HepG2 (cell line): ENCODE measurements at regions not wholly inside any gene's neighbourhood (a gene's known extent, or its start where the extent isn't known, plus 50 kb on each side); places are given as distances from the start of the nearest gene placed in this dataset.

ENCODE experiments used
- ATAC-seq: fragments of 200-7000 bp; cut with Tn5 transposase; 3 replicates; pipeline ENCODE4 v1.9.1; 2020; ENCODE audit warnings: mild to moderate bottlenecking, moderate library complexity
- BruUV-seq: library from RNA; stranded (reverse); fragments of 400-500 nt; replicated peaks from 2 replicates; lab custom pipeline; 2021; lab: Mats Ljungman, UMichigan
- CTCF ChIA-PET: fragments of 300-600 bp; formaldehyde crosslinking; extraction: SDS; loops from one replicate; lab custom pipeline; 2021; ENCODE audit warnings: low total read pairs, inconsistent platforms, low intra/inter-chr PET ratio; lab: Yijun Ruan, JAX
- POLR2A ChIA-PET: fragments of 350-600 bp; sonication (Branson Sonifier 250); formaldehyde crosslinking; loops from one replicate; lab custom pipeline; 2020; ENCODE audit warnings: antibody characterized with exemption, inconsistent platforms; lab: Yijun Ruan, JAX
- DNase-seq: peaks from one replicate; pipeline ENCODE4 v3.0.0-alpha.2; 2015; ENCODE audit warnings: low spot score
- FAIRE-seq: peaks from 3 replicates; lab custom pipeline; 2011; peaks lifted over from hg19 to GRCh38; lab: Jason Lieb, UNC
- H2AFZ ChIP-seq: one replicate; pipeline ENCODE4 v1.6.1; 2011; ENCODE audit warnings: low read length, inconsistent platforms
- H3K27ac ChIP-seq: fragments of 300-600 bp; 3 replicates; pipeline ENCODE4 v1.8.0; 2011; ENCODE audit warnings: mixed run types, mild to moderate bottlenecking, mixed read lengths, low read length, inconsistent platforms; ENCODE audit not compliant: insufficient read depth; ENCODE audit errors: extremely low read length
- H3K27me3 ChIP-seq, 2 experiments: fragments of 200-600 bp in 1 of 2; 2 replicates in 1 of 2; 3 replicates in 1 of 2; pipeline versions ENCODE4 v1.6.0 to v1.8.0; 2011; ENCODE audit warnings: low read length in 2 of 2, mild to moderate bottlenecking in 2 of 2, moderate library complexity in 2 of 2, inconsistent platforms in 1 of 2; ENCODE audit not compliant: insufficient read depth in 2 of 2, control insufficient read depth in 1 of 2
- H3K36me3 ChIP-seq, 2 experiments: fragments of 200-600 bp in 1 of 2; replicated peaks in 1 of 2; 2 replicates in 1 of 2; 3 replicates in 1 of 2; pipeline versions ENCODE4 v1.5.1 to v1.8.0; 2011; ENCODE audit warnings: low read length in 2 of 2, inconsistent platforms in 1 of 2; ENCODE audit not compliant: insufficient read depth in 2 of 2, control insufficient read depth in 1 of 2
- H3K4me1 ChIP-seq: 2 replicates; pipeline ENCODE4 v1.5.1; 2012; ENCODE audit warnings: low read length, inconsistent platforms; ENCODE audit not compliant: insufficient read depth
- H3K4me2 ChIP-seq: 2 replicates; pipeline ENCODE4 v1.6.0; 2011; ENCODE audit warnings: low read depth, low read length, inconsistent platforms
- H3K4me3 ChIP-seq, 3 experiments: fragments of 200-600 bp in 1 of 3; sonication (generic), shearing (Covaris generic) in 1 of 3; replicated peaks in 1 of 3; 2 replicates each; pipeline ENCODE4 v1.5.1; 2011 to 2016; ENCODE audit warnings: low read length in 3 of 3, inconsistent platforms in 2 of 3, low read depth in 2 of 3, mild to moderate bottlenecking in 2 of 3, control low read depth in 1 of 3, mixed read lengths in 1 of 3; ENCODE audit not compliant: insufficient read depth in 1 of 3
- H3K79me2 ChIP-seq: one replicate; pipeline ENCODE4 v1.6.1; 2011; ENCODE audit warnings: low read length, inconsistent platforms; ENCODE audit not compliant: insufficient read depth
- H3K9ac ChIP-seq: 2 replicates; pipeline ENCODE4 v1.6.0; 2011; ENCODE audit warnings: mild to moderate bottlenecking, low read depth, low read length, inconsistent platforms; ENCODE audit not compliant: insufficient read depth
- H3K9me3 ChIP-seq: 2 replicates; pipeline ENCODE4 v1.5.1; 2012; ENCODE audit warnings: mild to moderate bottlenecking, low read length
- H4K20me1 ChIP-seq: 2 replicates; pipeline ENCODE4 v1.6.0; 2011; ENCODE audit warnings: inconsistent platforms, mild to moderate bottlenecking, low read length, moderate library complexity; ENCODE audit not compliant: insufficient read depth
- BRD4 ChIP-seq: sonication (generic); formaldehyde crosslinking; IDR thresholded peaks from 2 replicates; pipeline ENCODE4 v1.4.0; 2020; ENCODE audit warnings: missing genetic modification reagents
- DRAP1 ChIP-seq: IDR thresholded peaks from 2 replicates; pipeline ENCODE4 v1.6.1; 2016; ENCODE audit warnings: missing genetic modification reagents, missing compliant biosample characterization
- ELK4 ChIP-seq: sonication (generic); formaldehyde crosslinking; IDR thresholded peaks from 2 replicates; pipeline ENCODE4 v1.9.0; 2021; ENCODE audit warnings: missing genetic modification reagents, borderline replicate concordance
- FUBP1 ChIP-seq: sonication (generic); formaldehyde crosslinking; IDR thresholded peaks from 2 replicates; pipeline ENCODE4 v1.5.1; 2020; ENCODE audit warnings: missing genetic modification reagents, mild to moderate bottlenecking, borderline replicate concordance
- NR2F1 ChIP-seq, 2 experiments: fragments of 450-650 bp in 1 of 2; formaldehyde crosslinking in 1 of 2; IDR thresholded peaks; 2 replicates each; pipeline versions ENCODE4 v1.5.0 to v1.6.1; 2016 to 2020; ENCODE audit warnings: mild to moderate bottlenecking in 1 of 2, missing compliant biosample characterization in 1 of 2, missing genetic modification reagents in 1 of 2, moderate library complexity in 1 of 2
- ZEB1 ChIP-seq: IDR thresholded peaks from 2 replicates; pipeline ENCODE4 v1.6.1; 2012; ENCODE audit warnings: mild to moderate bottlenecking, low read depth, inconsistent platforms; ENCODE audit not compliant: insufficient replicate concordance
- ZGPAT ChIP-seq: IDR thresholded peaks from 2 replicates; pipeline ENCODE4 v1.6.1; 2016; ENCODE audit warnings: mild to moderate bottlenecking
- ZNF703 ChIP-seq: sonication (generic); formaldehyde crosslinking; IDR thresholded peaks from 2 replicates; pipeline ENCODE4 v1.5.1; 2020; ENCODE audit warnings: missing genetic modification reagents, mild to moderate bottlenecking, moderate library complexity, borderline replicate concordance
- ZNF710 ChIP-seq: sonication (generic); formaldehyde crosslinking; IDR thresholded peaks from 2 replicates; pipeline ENCODE4 v1.5.0; 2020; ENCODE audit warnings: mild to moderate bottlenecking, missing genetic modification reagents, borderline replicate concordance
- ZNF775 ChIP-seq: sonication (generic); formaldehyde crosslinking; IDR thresholded peaks from 2 replicates; pipeline ENCODE4 v1.4.0; 2020; ENCODE audit warnings: missing genetic modification reagents, mild to moderate bottlenecking, moderate library complexity, borderline replicate concordance
- ZSCAN21 ChIP-seq: sonication (generic); formaldehyde crosslinking; IDR thresholded peaks from 2 replicates; pipeline ENCODE4 v1.8.0; 2022; ENCODE audit warnings: mild to moderate bottlenecking, missing genetic modification reagents, moderate library complexity, borderline replicate concordance
- WGBS: methylation state at CpG from one replicate; pipeline ENCODE4 v1.1.6; 2017; ENCODE audit warnings: low lambda C conversion rate; 5-methylcytosine and 5-hydroxymethylcytosine counted together
- in situ Hi-C: cut with HindIII; loops from 2 replicates; pipeline ENCODE4 v1.10.0; 2017; ENCODE audit warnings: low pct_unique_long_range_greater_than_20kb; ENCODE audit not compliant: extremely low pct_ligation_motif_present
- intact Hi-C: fragments of 100-400 bp; cut with micrococcal nuclease; formaldehyde crosslinking; loops from one replicate; pipeline ENCODE4 v1.10.0; 2022; ENCODE audit not compliant: unreplicated experiment

- Histone ChIP-seq H4K20me1 (no peaks in the 10 kb centered on the region), H3K4me3 (no peak overlapping the region), H3K9me3 (peaks cover 2% of the 10 kb centered on the region; the same call in 1 of the 2 replicates), H3K4me1 (no peaks in the 10 kb centered on the region), H3K9ac (no peak overlapping the region), H3K4me2 (no peak overlapping the region), H2AFZ (no peak overlapping the region), H3K36me3 (no peaks in the 10 kb centered on the region), H3K27ac (no peak overlapping the region), H3K27me3 (no peaks in the 10 kb centered on the region), H3K79me2 (no peaks in the 10 kb centered on the region)
- CTCF ChIA-PET, result no interaction called here
- BruUV-seq, result no TSS peak
- no peak for DNase-seq
- POLR2A ChIA-PET, result no interaction called here
- FAIRE-seq, result no peak
- WGBS, result 48% methylated on average over 4 of the region's 4 CpGs
- in situ Hi-C loops, result no loop called here
- ATAC-seq, result no peak
- intact Hi-C loops, result no loop called here
- TF ChIP-seq BRD4 (no peak), FUBP1 (CRISPR knock-in tag) (no peak), ZNF710 (CRISPR knock-in tag) (no peak), ZEB1 (no peak), NR2F1 (CRISPR knock-in tag; IDR thresholded peaks at IDR 0.05) (no peak), ZGPAT (CRISPR knock-in tag) (no peak), ZSCAN21 (CRISPR knock-in tag) (no peak), ZNF775 (CRISPR knock-in tag) (no peak), DRAP1 (CRISPR knock-in tag) (no peak), ZNF703 (no peak), ELK4 (CRISPR knock-in tag) (no peak)
These were observed 134.2 kb upstream of the RND3 start for GRCh38 chr2:150621526-150622213.
